ENCODE measurements at regions not wholly inside any gene's neighbourhood (a gene's known extent, or its start where the extent isn't known, plus 50 kb on each side); places are given as distances from the start of the nearest gene placed in this dataset.

- Histone ChIP-seq H2AFZ (ENCODE audit: low read depth, low read length) (no peak overlapping the region), H3K4me1 (ENCODE audit: insufficient read depth, low read length) (no peaks in the 10 kb centered on the region), H3K79me2 (ENCODE audit: insufficient read depth, low read length) (no peaks in the 10 kb centered on the region), H3K4me3 (ENCODE audit: insufficient read depth, low read depth, low read length) (no peak overlapping the region), H3K27me3 (ENCODE audit: insufficient read depth, low read length) (no peaks in the 10 kb centered on the region), H3K27ac (ENCODE audit: low read depth, low read length) (no peak overlapping the region), H3K4me2 (ENCODE audit: low read length) (no peak overlapping the region), H3K9ac (ENCODE audit: low read length) (no peak overlapping the region), H4K20me1 (ENCODE audit: insufficient read depth, low read length) (no peaks in the 10 kb centered on the region), H3K36me3 (ENCODE audit: insufficient read depth, low read length) (no peaks in the 10 kb centered on the region), H3K9me3 (ENCODE audit: insufficient read depth, low read depth, low read length) (no peaks in the 10 kb centered on the region)
- Mint-ChIP-seq H3K27me3 (ENCODE audit: low read depth, unreplicated experiment) (no peaks in the 10 kb centered on the region), H3K4me3 (ENCODE audit: unreplicated experiment) (no peak overlapping the region), H3K9me3 (ENCODE audit: unreplicated experiment) (no peaks in the 10 kb centered on the region), H3K4me1 (ENCODE audit: low read depth, unreplicated experiment) (no peaks in the 10 kb centered on the region), H3K36me3 (ENCODE audit: low read depth, unreplicated experiment) (no peaks in the 10 kb centered on the region), H3K27ac (ENCODE audit: unreplicated experiment) (no peak overlapping the region)
- no peak for FAIRE-seq
- no peak for DNase-seq (ENCODE audit: low read depth)
- TF ChIP-seq EZH2 (IDR thresholded peaks at IDR 0.05; ENCODE audit: insufficient read depth, low read length) (no peak), CTCF (IDR thresholded peaks at IDR 0.05; ENCODE audit: insufficient read depth, low read depth, low read length) (no peak)
Measured at GRCh38 chr13:69547780-69548179, 559.8 kb upstream of the ATXN8OS start.

GRCh38 chr13:69545551-69545950, 562.1 kb upstream of the ATXN8OS start:
- H3K27me3 Mint-ChIP-seq (ENCODE audit: low read depth, unreplicated experiment) = no peaks in the 10 kb centered on the region
- Histone ChIP-seq H3K27ac (ENCODE audit: low read depth, low read length) (no peak overlapping the region), H3K4me2 (ENCODE audit: low read length) (no peak overlapping the region), H3K4me3 (ENCODE audit: insufficient read depth, low read depth, low read length) (no peak overlapping the region), H3K4me1 (ENCODE audit: insufficient read depth, low read length) (no peaks in the 10 kb centered on the region), H3K27me3 (ENCODE audit: insufficient read depth, low read length) (no peaks in the 10 kb centered on the region), H3K36me3 (ENCODE audit: insufficient read depth, low read length) (no peaks in the 10 kb centered on the region), H3K79me2 (ENCODE audit: insufficient read depth, low read length) (no peaks in the 10 kb centered on the region), H3K9me3 (ENCODE audit: insufficient read depth, low read depth, low read length) (no peaks in the 10 kb centered on the region), H4K20me1 (ENCODE audit: insufficient read depth, low read length) (no peaks in the 10 kb centered on the region), H2AFZ (ENCODE audit: low read depth, low read length) (no peak overlapping the region), H3K9ac (ENCODE audit: low read length) (no peak overlapping the region)
- H3K4me1 Mint-ChIP-seq (ENCODE audit: low read depth, unreplicated experiment) = no peaks in the 10 kb centered on the region
- H3K9me3 Mint-ChIP-seq (ENCODE audit: unreplicated experiment) = no peaks in the 10 kb centered on the region
- TF ChIP-seq CTCF (IDR thresholded peaks at IDR 0.05; ENCODE audit: insufficient read depth, low read depth, low read length) = no peak
- no peak for TF ChIP-seq EZH2 (IDR thresholded peaks at IDR 0.05; ENCODE audit: insufficient read depth, low read length)
- no peak overlapping the region for H3K4me3 Mint-ChIP-seq (ENCODE audit: unreplicated experiment)
- FAIRE-seq (no peak), DNase-seq (ENCODE audit: low read depth) (no peak)
- H3K36me3 Mint-ChIP-seq (ENCODE audit: low read depth, unreplicated experiment) = no peaks in the 10 kb centered on the region
- H3K27ac Mint-ChIP-seq (ENCODE audit: unreplicated experiment) = no peak overlapping the region

GRCh38 chr13:69524459-69525150, 583.0 kb upstream of the ATXN8OS start:
- H3K4me3 ChIP-seq (ENCODE audit: insufficient read depth, low read depth, low read length) = no peak overlapping the region
- H4K20me1 ChIP-seq (ENCODE audit: insufficient read depth, low read length) = no peaks in the 10 kb centered on the region
- Mint-ChIP-seq H3K27ac (ENCODE audit: unreplicated experiment) (no peak overlapping the region), H3K4me1 (ENCODE audit: low read depth, unreplicated experiment) (no peaks in the 10 kb centered on the region), H3K36me3 (ENCODE audit: low read depth, unreplicated experiment) (no peaks in the 10 kb centered on the region), H3K9me3 (ENCODE audit: unreplicated experiment) (no peaks in the 10 kb centered on the region), H3K4me3 (ENCODE audit: unreplicated experiment) (no peak overlapping the region), H3K27me3 (ENCODE audit: low read depth, unreplicated experiment) (no peaks in the 10 kb centered on the region)
- no peaks in the 10 kb centered on the region for H3K27me3 ChIP-seq (ENCODE audit: insufficient read depth, low read length)
- no peak for FAIRE-seq
- no peaks in the 10 kb centered on the region for H3K79me2 ChIP-seq (ENCODE audit: insufficient read depth, low read length)
- DNase-seq (ENCODE audit: low read depth) = no peak
- peak; percentile 30 for TF ChIP-seq CTCF (IDR thresholded peaks at IDR 0.05; ENCODE audit: insufficient read depth, low read depth, low read length)
- no peak for TF ChIP-seq EZH2 (IDR thresholded peaks at IDR 0.05; ENCODE audit: insufficient read depth, low read length)
- H3K27ac ChIP-seq (ENCODE audit: low read depth, low read length) = no peak overlapping the region
- no peak overlapping the region for H2AFZ ChIP-seq (ENCODE audit: low read depth, low read length)
- H3K9me3 ChIP-seq (ENCODE audit: insufficient read depth, low read depth, low read length) = no peaks in the 10 kb centered on the region
- no peak overlapping the region for H3K9ac ChIP-seq (ENCODE audit: low read length)
- H3K36me3 ChIP-seq (ENCODE audit: insufficient read depth, low read length) = no peaks in the 10 kb centered on the region
- no peaks in the 10 kb centered on the region for H3K4me1 ChIP-seq (ENCODE audit: insufficient read depth, low read length)
- H3K4me2 ChIP-seq (ENCODE audit: low read length) = no peak overlapping the region
